Peyer's patch (tissue), 4 donors: ENCODE measurements at regions not wholly inside any gene's neighbourhood (a gene's known extent, or its start where the extent isn't known, plus 50 kb on each side); places are given as distances from the start of the nearest gene placed in this dataset.

Experiments
- POLR2A ChIP-seq, 2 donors: fragments of 450-650 bp; IDR thresholded peaks; one replicate each; pipeline ENCODE4 v1.5.1; 2017; ENCODE audit warnings: antibody characterized with exemption in 2 of 2, mild to moderate bottlenecking in 2 of 2, moderate library complexity in 2 of 2
- TF ChIP-seq, protein P1 (sequence below), 6 experiments: fragments of 450-650 bp in 4 of 6; fragments of 200-600 bp in 2 of 6; sonication (generic) in 1 of 6; IDR thresholded peaks; one replicate each; pipeline ENCODE4 v1.5.1; 2017 to 2019; ENCODE audit warnings: antibody characterized with exemption in 6 of 6, mild to moderate bottlenecking in 3 of 6, moderate library complexity in 1 of 6

DNA sequence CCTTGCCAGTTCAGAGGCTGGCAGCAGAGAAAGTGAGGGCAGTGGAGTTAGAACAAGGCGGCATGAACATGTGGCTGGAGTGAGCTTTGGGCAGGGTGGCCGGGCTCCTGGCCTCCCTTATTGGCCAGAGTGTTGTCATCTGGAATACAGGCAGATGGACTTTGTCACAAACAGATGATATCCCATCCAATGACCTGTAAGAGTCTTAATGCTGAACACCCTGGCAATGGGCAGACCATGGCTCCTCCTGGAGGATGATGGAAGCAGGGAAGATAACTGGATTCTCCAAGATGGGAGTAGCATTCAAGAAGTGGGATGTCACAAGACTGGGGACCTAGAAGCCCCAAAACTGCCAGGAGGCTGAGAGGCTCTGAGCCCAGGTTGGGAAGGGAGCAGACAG is 242.1 kb downstream of the MAFB start:
- TF ChIP-seq, protein P1, sequence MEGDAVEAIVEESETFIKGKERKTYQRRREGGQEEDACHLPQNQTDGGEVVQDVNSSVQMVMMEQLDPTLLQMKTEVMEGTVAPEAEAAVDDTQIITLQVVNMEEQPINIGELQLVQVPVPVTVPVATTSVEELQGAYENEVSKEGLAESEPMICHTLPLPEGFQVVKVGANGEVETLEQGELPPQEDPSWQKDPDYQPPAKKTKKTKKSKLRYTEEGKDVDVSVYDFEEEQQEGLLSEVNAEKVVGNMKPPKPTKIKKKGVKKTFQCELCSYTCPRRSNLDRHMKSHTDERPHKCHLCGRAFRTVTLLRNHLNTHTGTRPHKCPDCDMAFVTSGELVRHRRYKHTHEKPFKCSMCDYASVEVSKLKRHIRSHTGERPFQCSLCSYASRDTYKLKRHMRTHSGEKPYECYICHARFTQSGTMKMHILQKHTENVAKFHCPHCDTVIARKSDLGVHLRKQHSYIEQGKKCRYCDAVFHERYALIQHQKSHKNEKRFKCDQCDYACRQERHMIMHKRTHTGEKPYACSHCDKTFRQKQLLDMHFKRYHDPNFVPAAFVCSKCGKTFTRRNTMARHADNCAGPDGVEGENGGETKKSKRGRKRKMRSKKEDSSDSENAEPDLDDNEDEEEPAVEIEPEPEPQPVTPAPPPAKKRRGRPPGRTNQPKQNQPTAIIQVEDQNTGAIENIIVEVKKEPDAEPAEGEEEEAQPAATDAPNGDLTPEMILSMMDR (IDR thresholded peaks at IDR 0.05), result peak in 3 of 6 experiments; percentile 17 to 27 (median 19)
- no peak for TF ChIP-seq POLR2A (IDR thresholded peaks at IDR 0.05)
